H9 (cell line): ENCODE measurements at regions not wholly inside any gene's neighbourhood (a gene's known extent, or its start where the extent isn't known, plus 50 kb on each side); places are given as distances from the start of the nearest gene placed in this dataset.

ENCODE experiments used
- DNase-seq: peaks from one replicate; pipeline ENCODE4 v3.0.0-alpha.2; 2017
- H2AFZ ChIP-seq: one replicate; pipeline ENCODE4 v1.6.1; 2013; ENCODE audit warnings: mild to moderate bottlenecking, low read length, control low read depth, moderate library complexity
- H2AK5ac ChIP-seq: 2 replicates; pipeline ENCODE4 v1.6.1; 2013; ENCODE audit warnings: low read length, control low read depth, mixed read lengths; ENCODE audit not compliant: insufficient read length
- H2BK120ac ChIP-seq: one replicate; pipeline ENCODE4 v1.6.1; 2013; ENCODE audit warnings: low read depth, mild to moderate bottlenecking, low read length, control low read depth, inconsistent platforms; ENCODE audit not compliant: poor library complexity, severe bottlenecking
- H2BK12ac ChIP-seq: 2 replicates; pipeline ENCODE4 v1.6.1; 2013; ENCODE audit warnings: low read length, control low read depth, mixed read lengths, low read depth; ENCODE audit not compliant: insufficient read length
- H2BK15ac ChIP-seq: 2 replicates; pipeline ENCODE4 v1.6.1; 2013; ENCODE audit warnings: low read depth, low read length, control low read depth
- H2BK20ac ChIP-seq: one replicate; pipeline ENCODE4 v1.6.1; 2013; ENCODE audit warnings: low read depth, mild to moderate bottlenecking, low read length, control low read depth, inconsistent platforms; ENCODE audit not compliant: poor library complexity, severe bottlenecking
- H2BK5ac ChIP-seq: 2 replicates; pipeline ENCODE4 v1.6.1; 2013; ENCODE audit warnings: low read length, control low read depth, mixed read lengths; ENCODE audit not compliant: insufficient read length
- H3K14ac ChIP-seq: 2 replicates; pipeline ENCODE4 v1.6.1; 2013; ENCODE audit warnings: low read length, control low read depth; ENCODE audit not compliant: insufficient read depth
- H3K18ac ChIP-seq: 2 replicates; pipeline ENCODE4 v1.6.1; 2013; ENCODE audit warnings: low read depth, mild to moderate bottlenecking, mixed read lengths, low read length, control low read depth; ENCODE audit not compliant: insufficient read length
- H3K23ac ChIP-seq: 2 replicates; pipeline ENCODE4 v1.6.1; 2013; ENCODE audit warnings: low read length, control low read depth, mixed read lengths, low read depth; ENCODE audit not compliant: insufficient read length
- H3K23me2 ChIP-seq: 2 replicates; pipeline ENCODE4 v1.6.1; 2013; ENCODE audit warnings: low read depth, mild to moderate bottlenecking, mixed read lengths, low read length, control low read depth; ENCODE audit not compliant: insufficient read length, poor library complexity, severe bottlenecking
- H3K27ac ChIP-seq: 2 replicates; pipeline ENCODE4 v1.5.1; 2013; ENCODE audit warnings: low read length, control low read depth, mixed read lengths, low read depth; ENCODE audit not compliant: insufficient read length
- H3K27me3 ChIP-seq: 2 replicates; pipeline ENCODE4 v1.6.1; 2013; ENCODE audit warnings: low read length, control low read depth, inconsistent platforms; ENCODE audit not compliant: insufficient read depth
- H3K4ac ChIP-seq: 2 replicates; pipeline ENCODE4 v1.6.1; 2013; ENCODE audit warnings: low read depth, mild to moderate bottlenecking, control low read depth, inconsistent platforms, low read length, moderate library complexity
- H3K4me1 ChIP-seq: 2 replicates; pipeline ENCODE4 v1.6.1; 2013; ENCODE audit warnings: low read length, control low read depth, inconsistent platforms; ENCODE audit not compliant: insufficient read depth
- H3K4me2 ChIP-seq: 2 replicates; pipeline ENCODE4 v1.6.1; 2013; ENCODE audit warnings: low read length, control low read depth, mixed read lengths; ENCODE audit not compliant: insufficient read length, insufficient read depth
- H3K56ac ChIP-seq: 2 replicates; pipeline ENCODE4 v1.6.1; 2013; ENCODE audit warnings: low read depth, mild to moderate bottlenecking, mixed read lengths, low read length, control low read depth; ENCODE audit not compliant: insufficient read length
- H3K79me1 ChIP-seq: 2 replicates; pipeline ENCODE4 v1.6.1; 2013; ENCODE audit warnings: low read depth, mild to moderate bottlenecking, moderate library complexity, low read length, control low read depth, inconsistent platforms; ENCODE audit not compliant: insufficient read depth, poor library complexity, severe bottlenecking
- H3K79me2 ChIP-seq: 2 replicates; pipeline ENCODE4 v1.6.1; 2013; ENCODE audit warnings: low read length, control low read depth, inconsistent platforms; ENCODE audit not compliant: insufficient read depth
- H3K9ac ChIP-seq: 2 replicates; pipeline ENCODE4 v1.6.1; 2013; ENCODE audit warnings: low read length, control low read depth, mixed read lengths; ENCODE audit not compliant: insufficient read length; ENCODE audit errors: extremely low read depth
- H3K9me3 ChIP-seq: one replicate; pipeline ENCODE4 v1.6.1; 2013; ENCODE audit warnings: low read depth, low read length, inconsistent platforms; ENCODE audit not compliant: control insufficient read depth
- H3T11ph ChIP-seq: one replicate; pipeline ENCODE4 v1.6.1; 2013; ENCODE audit warnings: mild to moderate bottlenecking, low read length, control low read depth, inconsistent platforms
- H4K20me1 ChIP-seq: one replicate; pipeline ENCODE4 v1.6.1; 2013; ENCODE audit not compliant: control insufficient read depth, insufficient read length, insufficient read depth
- H4K5ac ChIP-seq: 2 replicates; pipeline ENCODE4 v1.6.1; 2013; ENCODE audit warnings: low read depth, mild to moderate bottlenecking, mixed read lengths, low read length, control low read depth; ENCODE audit not compliant: insufficient read length
- H4K8ac ChIP-seq: replicated peaks from 2 replicates; pipeline ENCODE4 v1.6.1; 2013; ENCODE audit warnings: low read length, control low read depth, mixed read lengths, low read depth; ENCODE audit not compliant: insufficient read length
- H4K91ac ChIP-seq: 2 replicates; pipeline ENCODE4 v1.6.1; 2013; ENCODE audit warnings: low read depth, mild to moderate bottlenecking, moderate library complexity, mixed read lengths, low read length, control low read depth; ENCODE audit not compliant: insufficient read length
- H3K27ac Mint-ChIP-seq, 3 experiments: 2 replicates in 2 of 3; 3 replicates in 1 of 3; pipeline ENCODE4 v1.8.0; 2020 to 2021; ENCODE audit warnings: mixed read lengths in 3 of 3, mild to moderate bottlenecking in 1 of 3, moderate library complexity in 1 of 3
- H3K27me3 Mint-ChIP-seq: 2 replicates; pipeline ENCODE4 v1.8.0; 2021; ENCODE audit warnings: low read depth, mild to moderate bottlenecking, moderate library complexity, mixed read lengths
- H3K36me3 Mint-ChIP-seq, 3 experiments: 2 replicates in 2 of 3; 3 replicates in 1 of 3; pipeline ENCODE4 v1.8.0; 2020 to 2021; ENCODE audit warnings: low read depth in 3 of 3, mixed read lengths in 3 of 3; ENCODE audit not compliant: insufficient read depth in 1 of 3
- H3K4me1 Mint-ChIP-seq, 2 experiments: 2 replicates each; pipeline ENCODE4 v1.8.0; 2020; ENCODE audit warnings: mixed read lengths in 2 of 2
- H3K4me3 Mint-ChIP-seq, 2 experiments: 2 replicates in 1 of 2; 3 replicates in 1 of 2; pipeline ENCODE4 v1.8.0; 2020 to 2021; ENCODE audit warnings: mild to moderate bottlenecking in 2 of 2, mixed read lengths in 2 of 2, moderate library complexity in 1 of 2
- H3K9me3 Mint-ChIP-seq, 2 experiments: 2 replicates in 1 of 2; 3 replicates in 1 of 2; pipeline ENCODE4 v1.8.0; 2020; ENCODE audit warnings: mild to moderate bottlenecking in 2 of 2, mixed read lengths in 2 of 2, moderate library complexity in 1 of 2
- WGBS: extraction: QIAGEN DNeasy Blood & Tissue Kit; methylation state at CpG from one replicate; pipeline ENCODE4 v1.1.7; 2013; ENCODE audit warnings: missing lambda C conversion rate, low lambda C conversion rate, mixed read lengths; ENCODE audit not compliant: insufficient read length; ENCODE audit errors: extremely low coverage; 5-methylcytosine and 5-hydroxymethylcytosine counted together
- TF ChIP-seq, protein P1 (sequence below): fragments of 200-600 bp; sonication (generic); conservative IDR thresholded peaks from 3 replicates; pipeline ENCODE4 v1.8.0; 2021; ENCODE audit warnings: antibody characterized with exemption, mild to moderate bottlenecking

DNA sequence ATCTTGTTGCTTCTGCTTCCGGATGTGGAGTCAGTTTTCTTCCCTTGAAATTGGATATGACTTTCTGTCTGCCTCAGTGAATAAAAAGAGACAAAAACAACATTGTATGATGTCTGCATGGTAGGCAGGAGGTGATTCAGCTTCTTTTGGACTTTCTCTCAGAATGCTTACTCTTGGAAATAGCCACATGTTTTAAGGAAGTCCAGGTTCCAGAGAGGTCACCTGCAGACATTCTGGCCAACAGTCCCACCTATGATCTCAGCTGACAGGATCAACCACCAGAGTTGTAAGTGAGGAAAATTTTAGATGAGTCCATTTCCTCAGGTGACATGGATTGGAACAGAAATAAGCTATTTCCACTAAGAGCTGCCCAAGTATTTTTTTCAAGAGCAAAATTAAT is 508.7 kb upstream of the FAM98A start:
- H2BK120ac ChIP-seq: no peak overlapping the region
- no CpG with 5 or more reads among the region's 1 CpG for whole genome bisulfite sequencing
- no peak overlapping the region for H2AK5ac ChIP-seq
- H3K36me3 Mint-ChIP-seq: no peaks in the 10 kb centered on the region
- no peak overlapping the region for H3K23ac ChIP-seq
- no peak overlapping the region for H3K4me3 Mint-ChIP-seq
- H3K9me3 Mint-ChIP-seq: no peaks in the 10 kb centered on the region; a peak in 1 of 5 replicates
- no peak overlapping the region for H4K5ac ChIP-seq
- H3K4me1 Mint-ChIP-seq: peaks cover 5 to 7% of the 10 kb centered on the region in 2 experiments; a peak in 3 of 4 replicates
- H3T11ph ChIP-seq: no peak overlapping the region
- no peaks in the 10 kb centered on the region for H3K27me3 ChIP-seq
- no peak overlapping the region for H2BK15ac ChIP-seq
- H3K9ac ChIP-seq: no peak overlapping the region
- no peak overlapping the region for H2BK5ac ChIP-seq
- no peak overlapping the region for H4K8ac ChIP-seq
- no peak overlapping the region for H3K4ac ChIP-seq
- H3K23me2 ChIP-seq: no peaks in the 10 kb centered on the region
- H3K4me1 ChIP-seq: no peaks in the 10 kb centered on the region; the same call in 1 of the 2 replicates
- H3K14ac ChIP-seq: no peak overlapping the region
- H2BK20ac ChIP-seq: no peak overlapping the region
- H3K4me2 ChIP-seq: no peak overlapping the region
- H2AFZ ChIP-seq: no peak overlapping the region
- no peaks in the 10 kb centered on the region for H3K79me2 ChIP-seq
- TF ChIP-seq, protein P1, sequence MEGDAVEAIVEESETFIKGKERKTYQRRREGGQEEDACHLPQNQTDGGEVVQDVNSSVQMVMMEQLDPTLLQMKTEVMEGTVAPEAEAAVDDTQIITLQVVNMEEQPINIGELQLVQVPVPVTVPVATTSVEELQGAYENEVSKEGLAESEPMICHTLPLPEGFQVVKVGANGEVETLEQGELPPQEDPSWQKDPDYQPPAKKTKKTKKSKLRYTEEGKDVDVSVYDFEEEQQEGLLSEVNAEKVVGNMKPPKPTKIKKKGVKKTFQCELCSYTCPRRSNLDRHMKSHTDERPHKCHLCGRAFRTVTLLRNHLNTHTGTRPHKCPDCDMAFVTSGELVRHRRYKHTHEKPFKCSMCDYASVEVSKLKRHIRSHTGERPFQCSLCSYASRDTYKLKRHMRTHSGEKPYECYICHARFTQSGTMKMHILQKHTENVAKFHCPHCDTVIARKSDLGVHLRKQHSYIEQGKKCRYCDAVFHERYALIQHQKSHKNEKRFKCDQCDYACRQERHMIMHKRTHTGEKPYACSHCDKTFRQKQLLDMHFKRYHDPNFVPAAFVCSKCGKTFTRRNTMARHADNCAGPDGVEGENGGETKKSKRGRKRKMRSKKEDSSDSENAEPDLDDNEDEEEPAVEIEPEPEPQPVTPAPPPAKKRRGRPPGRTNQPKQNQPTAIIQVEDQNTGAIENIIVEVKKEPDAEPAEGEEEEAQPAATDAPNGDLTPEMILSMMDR: no peak
- no peak overlapping the region for H4K91ac ChIP-seq
- no peak overlapping the region for H3K18ac ChIP-seq
- no peaks in the 10 kb centered on the region for H3K79me1 ChIP-seq
- H2BK12ac ChIP-seq: no peak overlapping the region
- no peaks in the 10 kb centered on the region for H3K27me3 Mint-ChIP-seq
- no peaks in the 10 kb centered on the region for H3K9me3 ChIP-seq
- no peak overlapping the region; a peak in 1 of 7 replicates for H3K27ac Mint-ChIP-seq
- H4K20me1 ChIP-seq: no peaks in the 10 kb centered on the region
- no peak for DNase-seq
- H3K27ac ChIP-seq: no peak overlapping the region
- no peak overlapping the region for H3K56ac ChIP-seq
